Liver (tissue), 8 donors: ENCODE measurements at regions not wholly inside any gene's neighbourhood (a gene's known extent, or its start where the extent isn't known, plus 50 kb on each side); places are given as distances from the start of the nearest gene placed in this dataset.

Source experiments
- DNase-seq: peaks from one replicate; pipeline ENCODE4 v3.0.0-alpha.2; 2017; ENCODE audit warnings: low spot score
- H3K27ac ChIP-seq, 2 donors: one replicate each; pipeline ENCODE4 v1.7.0; 2013; ENCODE audit warnings: inconsistent platforms in 2 of 2, low read length in 2 of 2, control low read depth in 1 of 2, low read depth in 1 of 2, mild to moderate bottlenecking in 1 of 2
- H3K27me3 ChIP-seq, 4 donors: one replicate each; pipeline versions ENCODE4 v1.6.1 to v1.7.0; 2013; ENCODE audit warnings: low read length in 3 of 4, inconsistent platforms in 1 of 4, mild to moderate bottlenecking in 1 of 4, moderate library complexity in 1 of 4; ENCODE audit not compliant: control insufficient read depth in 4 of 4, insufficient read depth in 4 of 4
- H3K36me3 ChIP-seq, 4 donors: one replicate each; pipeline versions ENCODE4 v1.6.1 to v1.7.0; 2013; ENCODE audit warnings: low read length in 3 of 4, mild to moderate bottlenecking in 3 of 4, low read depth in 1 of 4, moderate library complexity in 1 of 4; ENCODE audit not compliant: control insufficient read depth in 4 of 4, insufficient read depth in 3 of 4
- H3K4me1 ChIP-seq, 4 donors: one replicate each; pipeline versions ENCODE4 v1.6.1 to v1.7.0; 2013; ENCODE audit warnings: low read length in 3 of 4, mild to moderate bottlenecking in 3 of 4, moderate library complexity in 1 of 4; ENCODE audit not compliant: control insufficient read depth in 4 of 4, insufficient read depth in 4 of 4
- H3K4me3 ChIP-seq, 3 donors: one replicate each; pipeline versions ENCODE4 v1.6.1 to v1.7.0; 2013; ENCODE audit warnings: low read length in 3 of 3, control low read depth in 1 of 3, low read depth in 1 of 3, mild to moderate bottlenecking in 1 of 3
- H3K9ac ChIP-seq, 2 donors: one replicate each; pipeline ENCODE4 v1.7.0; 2013; ENCODE audit warnings: low read length in 2 of 2, mild to moderate bottlenecking in 2 of 2, moderate library complexity in 2 of 2, control low read depth in 1 of 2, low read depth in 1 of 2
- H3K9me3 ChIP-seq, 4 donors: one replicate each; pipeline versions ENCODE4 v1.6.1 to v1.7.0; 2013; ENCODE audit warnings: low read length in 3 of 4; ENCODE audit not compliant: control insufficient read depth in 4 of 4
- EGR1 ChIP-seq, 2 donors: IDR thresholded peaks; 2 replicates each; pipeline ENCODE4 v1.6.1; 2016 to 2018; ENCODE audit warnings: antibody characterized with exemption in 2 of 2, low read depth in 2 of 2
- FOXA1 ChIP-seq: IDR thresholded peaks from 2 replicates; pipeline ENCODE4 v1.6.1; 2016; ENCODE audit warnings: antibody characterized with exemption
- FOXA2 ChIP-seq: IDR thresholded peaks from 2 replicates; pipeline ENCODE4 v1.6.1; 2016; ENCODE audit warnings: antibody characterized with exemption
- GABPA ChIP-seq, 2 donors: IDR thresholded peaks in 1 of 2; conservative IDR thresholded peaks in 1 of 2; 2 replicates each; pipeline ENCODE4 v1.6.1; 2016; ENCODE audit warnings: antibody characterized with exemption in 2 of 2, mild to moderate bottlenecking in 1 of 2, moderate library complexity in 1 of 2
- HNF4A ChIP-seq, 2 donors: conservative IDR thresholded peaks; 2 replicates each; pipeline ENCODE4 v1.6.1; 2016; ENCODE audit warnings: antibody characterized with exemption in 2 of 2, mild to moderate bottlenecking in 2 of 2
- HNF4G ChIP-seq: IDR thresholded peaks from 2 replicates; pipeline ENCODE4 v1.6.1; 2016; ENCODE audit warnings: antibody characterized with exemption
- JUND ChIP-seq, 2 donors: IDR thresholded peaks; 2 replicates each; pipeline ENCODE4 v1.6.1; 2016; ENCODE audit warnings: antibody characterized with exemption in 2 of 2
- NR2F2 ChIP-seq: IDR thresholded peaks from 2 replicates; pipeline ENCODE4 v1.6.1; 2016; ENCODE audit warnings: antibody characterized with exemption
- RAD21 ChIP-seq, 2 donors: IDR thresholded peaks; 2 replicates each; pipeline ENCODE4 v1.6.1; 2016; ENCODE audit warnings: antibody characterized with exemption in 2 of 2, mild to moderate bottlenecking in 2 of 2
- RXRA ChIP-seq, 2 donors: IDR thresholded peaks; 2 replicates each; pipeline ENCODE4 v1.6.1; 2017 to 2018; ENCODE audit warnings: antibody characterized with exemption in 2 of 2, mild to moderate bottlenecking in 1 of 2
- SP1 ChIP-seq: IDR thresholded peaks from 2 replicates; pipeline ENCODE4 v1.6.1; 2018; ENCODE audit warnings: antibody characterized with exemption, mild to moderate bottlenecking
- TAF1 ChIP-seq: conservative IDR thresholded peaks from 2 replicates; pipeline ENCODE4 v1.6.1; 2016; ENCODE audit warnings: antibody characterized with exemption, mild to moderate bottlenecking
- YY1 ChIP-seq: IDR thresholded peaks from 2 replicates; pipeline ENCODE4 v1.6.1; 2016; ENCODE audit warnings: antibody characterized with exemption, mild to moderate bottlenecking
- WGBS: extraction: QIAGEN DNeasy Blood & Tissue Kit; methylation state at CpG from one replicate; pipeline ENCODE4 v1.1.7; 2013; 5-methylcytosine and 5-hydroxymethylcytosine counted together
- TF ChIP-seq, protein P1 (sequence below): IDR thresholded peaks from 2 replicates; pipeline ENCODE4 v1.6.1; 2016; ENCODE audit warnings: antibody characterized with exemption, mild to moderate bottlenecking
- TF ChIP-seq, protein P2 (sequence below): IDR thresholded peaks from 2 replicates; pipeline ENCODE4 v1.6.1; 2016; ENCODE audit warnings: antibody characterized with exemption
- TF ChIP-seq, protein P3 (sequence below): IDR thresholded peaks from 2 replicates; pipeline ENCODE4 v1.6.1; 2016; ENCODE audit warnings: antibody characterized with exemption
- TF ChIP-seq, protein P4 (sequence below): fragments of 150-350 bp; IDR thresholded peaks from 2 replicates; pipeline ENCODE4 v1.5.1; 2017; ENCODE audit warnings: improper control_type of control experiment, low read depth, low read length; ENCODE audit not compliant: missing input control
- TF ChIP-seq, protein P5 (sequence below): IDR thresholded peaks from 2 replicates; pipeline ENCODE4 v1.6.1; 2016; ENCODE audit warnings: antibody characterized with exemption
- donor health status: healthy.
- donor health status: healthy.
- donor health status: healthy.
- donor health status: healthy.
- donor health status: healthy.

DNA sequence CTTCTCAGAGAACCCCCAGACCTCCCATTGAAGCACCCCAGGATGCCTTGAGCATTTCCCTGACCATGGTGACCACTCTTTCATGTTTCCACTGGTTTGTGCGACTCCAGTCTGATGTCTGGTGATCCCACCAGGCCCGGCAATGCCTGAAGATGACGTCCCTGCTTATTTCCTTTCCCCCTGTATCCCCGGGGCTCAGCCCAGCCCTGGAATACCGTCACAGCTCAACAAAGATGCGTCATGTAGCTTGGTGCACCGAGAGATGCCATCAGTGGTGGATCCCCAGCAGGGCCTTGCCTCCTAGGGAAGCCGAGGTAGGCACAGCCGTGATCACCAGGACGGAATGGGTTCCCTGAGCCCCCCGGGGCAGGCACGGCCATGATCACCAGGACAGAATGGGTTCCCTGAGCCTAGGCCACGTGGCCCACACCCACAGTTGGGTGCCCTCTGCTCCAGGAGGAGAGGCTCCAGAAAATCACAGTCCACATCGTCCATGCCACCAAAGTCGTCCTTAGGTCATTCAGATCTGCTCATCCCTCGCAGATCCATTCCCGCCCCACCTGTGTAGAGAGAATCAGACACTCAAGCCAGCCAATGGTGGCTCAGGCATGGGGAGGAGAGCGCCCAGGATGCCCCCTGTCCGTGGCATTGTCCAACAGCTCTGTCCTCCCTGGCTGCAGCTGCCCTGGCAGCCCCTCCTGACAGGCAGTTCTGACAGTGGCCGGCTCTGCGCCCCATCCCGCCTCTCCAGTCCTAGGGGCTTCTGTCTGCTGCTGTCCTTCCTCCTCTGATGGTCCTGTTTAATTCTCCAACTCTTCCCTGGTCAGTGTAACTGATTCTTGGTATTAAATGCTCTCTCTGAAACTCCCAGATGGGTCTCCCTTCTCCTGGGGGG lies 261.1 kb downstream of the RBFOX3 start:
- H3K9me3 ChIP-seq, result no peaks in the 10 kb centered on the region
- H3K4me1 ChIP-seq, result no peaks in the 10 kb centered on the region
- no peak overlapping the region for H3K9ac ChIP-seq
- H3K27ac ChIP-seq, result no peak overlapping the region
- H3K36me3 ChIP-seq, result no peaks in the 10 kb centered on the region
- DNase-seq, result no peak
- peaks cover 0 to 17% (median 0%) of the 10 kb centered on the region in 4 donors for H3K27me3 ChIP-seq
- no peak overlapping the region for H3K4me3 ChIP-seq
- no peak for TF ChIP-seq RXRA (IDR thresholded peaks at IDR 0.05)
- TF ChIP-seq RAD21 (IDR thresholded peaks at IDR 0.05), result no peak
- TF ChIP-seq GABPA (IDR thresholded peaks at IDR 0.05 in 1 of 2, conservative IDR thresholded peaks at IDR 0.05 in 1 of 2), result no peak
- no peak for TF ChIP-seq EGR1 (IDR thresholded peaks at IDR 0.05; ENCODE audit: low read depth in 2 of 2)
- no peak for TF ChIP-seq JUND (IDR thresholded peaks at IDR 0.05)
- no peak for TF ChIP-seq NR2F2
- TF ChIP-seq, protein P1, sequence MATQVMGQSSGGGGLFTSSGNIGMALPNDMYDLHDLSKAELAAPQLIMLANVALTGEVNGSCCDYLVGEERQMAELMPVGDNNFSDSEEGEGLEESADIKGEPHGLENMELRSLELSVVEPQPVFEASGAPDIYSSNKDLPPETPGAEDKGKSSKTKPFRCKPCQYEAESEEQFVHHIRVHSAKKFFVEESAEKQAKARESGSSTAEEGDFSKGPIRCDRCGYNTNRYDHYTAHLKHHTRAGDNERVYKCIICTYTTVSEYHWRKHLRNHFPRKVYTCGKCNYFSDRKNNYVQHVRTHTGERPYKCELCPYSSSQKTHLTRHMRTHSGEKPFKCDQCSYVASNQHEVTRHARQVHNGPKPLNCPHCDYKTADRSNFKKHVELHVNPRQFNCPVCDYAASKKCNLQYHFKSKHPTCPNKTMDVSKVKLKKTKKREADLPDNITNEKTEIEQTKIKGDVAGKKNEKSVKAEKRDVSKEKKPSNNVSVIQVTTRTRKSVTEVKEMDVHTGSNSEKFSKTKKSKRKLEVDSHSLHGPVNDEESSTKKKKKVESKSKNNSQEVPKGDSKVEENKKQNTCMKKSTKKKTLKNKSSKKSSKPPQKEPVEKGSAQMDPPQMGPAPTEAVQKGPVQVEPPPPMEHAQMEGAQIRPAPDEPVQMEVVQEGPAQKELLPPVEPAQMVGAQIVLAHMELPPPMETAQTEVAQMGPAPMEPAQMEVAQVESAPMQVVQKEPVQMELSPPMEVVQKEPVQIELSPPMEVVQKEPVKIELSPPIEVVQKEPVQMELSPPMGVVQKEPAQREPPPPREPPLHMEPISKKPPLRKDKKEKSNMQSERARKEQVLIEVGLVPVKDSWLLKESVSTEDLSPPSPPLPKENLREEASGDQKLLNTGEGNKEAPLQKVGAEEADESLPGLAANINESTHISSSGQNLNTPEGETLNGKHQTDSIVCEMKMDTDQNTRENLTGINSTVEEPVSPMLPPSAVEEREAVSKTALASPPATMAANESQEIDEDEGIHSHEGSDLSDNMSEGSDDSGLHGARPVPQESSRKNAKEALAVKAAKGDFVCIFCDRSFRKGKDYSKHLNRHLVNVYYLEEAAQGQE, result no peak
- no peak for TF ChIP-seq HNF4A (conservative IDR thresholded peaks at IDR 0.05)
- no peak for TF ChIP-seq YY1
- TF ChIP-seq, protein P2, sequence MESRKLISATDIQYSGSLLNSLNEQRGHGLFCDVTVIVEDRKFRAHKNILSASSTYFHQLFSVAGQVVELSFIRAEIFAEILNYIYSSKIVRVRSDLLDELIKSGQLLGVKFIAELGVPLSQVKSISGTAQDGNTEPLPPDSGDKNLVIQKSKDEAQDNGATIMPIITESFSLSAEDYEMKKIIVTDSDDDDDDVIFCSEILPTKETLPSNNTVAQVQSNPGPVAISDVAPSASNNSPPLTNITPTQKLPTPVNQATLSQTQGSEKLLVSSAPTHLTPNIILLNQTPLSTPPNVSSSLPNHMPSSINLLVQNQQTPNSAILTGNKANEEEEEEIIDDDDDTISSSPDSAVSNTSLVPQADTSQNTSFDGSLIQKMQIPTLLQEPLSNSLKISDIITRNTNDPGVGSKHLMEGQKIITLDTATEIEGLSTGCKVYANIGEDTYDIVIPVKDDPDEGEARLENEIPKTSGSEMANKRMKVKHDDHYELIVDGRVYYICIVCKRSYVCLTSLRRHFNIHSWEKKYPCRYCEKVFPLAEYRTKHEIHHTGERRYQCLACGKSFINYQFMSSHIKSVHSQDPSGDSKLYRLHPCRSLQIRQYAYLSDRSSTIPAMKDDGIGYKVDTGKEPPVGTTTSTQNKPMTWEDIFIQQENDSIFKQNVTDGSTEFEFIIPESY, result no peak
- TF ChIP-seq, protein P3, sequence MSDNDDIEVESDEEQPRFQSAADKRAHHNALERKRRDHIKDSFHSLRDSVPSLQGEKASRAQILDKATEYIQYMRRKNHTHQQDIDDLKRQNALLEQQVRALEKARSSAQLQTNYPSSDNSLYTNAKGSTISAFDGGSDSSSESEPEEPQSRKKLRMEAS, result no peak
- no peak for TF ChIP-seq TAF1
- TF ChIP-seq FOXA2, result no peak
- no peak for TF ChIP-seq SP1
- TF ChIP-seq HNF4G, result no peak
- TF ChIP-seq, protein P4, sequence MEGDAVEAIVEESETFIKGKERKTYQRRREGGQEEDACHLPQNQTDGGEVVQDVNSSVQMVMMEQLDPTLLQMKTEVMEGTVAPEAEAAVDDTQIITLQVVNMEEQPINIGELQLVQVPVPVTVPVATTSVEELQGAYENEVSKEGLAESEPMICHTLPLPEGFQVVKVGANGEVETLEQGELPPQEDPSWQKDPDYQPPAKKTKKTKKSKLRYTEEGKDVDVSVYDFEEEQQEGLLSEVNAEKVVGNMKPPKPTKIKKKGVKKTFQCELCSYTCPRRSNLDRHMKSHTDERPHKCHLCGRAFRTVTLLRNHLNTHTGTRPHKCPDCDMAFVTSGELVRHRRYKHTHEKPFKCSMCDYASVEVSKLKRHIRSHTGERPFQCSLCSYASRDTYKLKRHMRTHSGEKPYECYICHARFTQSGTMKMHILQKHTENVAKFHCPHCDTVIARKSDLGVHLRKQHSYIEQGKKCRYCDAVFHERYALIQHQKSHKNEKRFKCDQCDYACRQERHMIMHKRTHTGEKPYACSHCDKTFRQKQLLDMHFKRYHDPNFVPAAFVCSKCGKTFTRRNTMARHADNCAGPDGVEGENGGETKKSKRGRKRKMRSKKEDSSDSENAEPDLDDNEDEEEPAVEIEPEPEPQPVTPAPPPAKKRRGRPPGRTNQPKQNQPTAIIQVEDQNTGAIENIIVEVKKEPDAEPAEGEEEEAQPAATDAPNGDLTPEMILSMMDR, result no peak
- no peak for TF ChIP-seq FOXA1
- TF ChIP-seq, protein P5, sequence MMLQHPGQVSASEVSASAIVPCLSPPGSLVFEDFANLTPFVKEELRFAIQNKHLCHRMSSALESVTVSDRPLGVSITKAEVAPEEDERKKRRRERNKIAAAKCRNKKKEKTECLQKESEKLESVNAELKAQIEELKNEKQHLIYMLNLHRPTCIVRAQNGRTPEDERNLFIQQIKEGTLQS, result no peak
- WGBS, result 74% methylated on average over 22 of the region's 22 CpGs
